Hematopoietic multipotent progenitor cell treated with erythropoietin and hydrocortisone succinate and interleukin-3 and kit ligand, for 15 days (in vitro differentiated cells): ENCODE measurements at regions not wholly inside any gene's neighbourhood (a gene's known extent, or its start where the extent isn't known, plus 50 kb on each side); places are given as distances from the start of the nearest gene placed in this dataset.
"Not testable (repeated sequence)": the region's sequence is repeated elsewhere in the genome, so short reads cannot be mapped to it uniquely, and the experiment has no call there.

Source experiments
- DNase-seq: peaks from one replicate; pipeline ENCODE4 v3.0.0-alpha.2; 2015; ENCODE audit warnings: low spot score

- DNase-seq = no peak
Measured at GRCh38 chr2:121132762-121133107, 152.3 kb downstream of the TFCP2L1 start.

- DNase-seq = no peak
Measured at GRCh38 chr2:121133551-121134319, 151.3 kb downstream of the TFCP2L1 start.

- DNase-seq = no peak
Measured at GRCh38 chr2:121134728-121135127, 150.3 kb downstream of the TFCP2L1 start.

DNA sequence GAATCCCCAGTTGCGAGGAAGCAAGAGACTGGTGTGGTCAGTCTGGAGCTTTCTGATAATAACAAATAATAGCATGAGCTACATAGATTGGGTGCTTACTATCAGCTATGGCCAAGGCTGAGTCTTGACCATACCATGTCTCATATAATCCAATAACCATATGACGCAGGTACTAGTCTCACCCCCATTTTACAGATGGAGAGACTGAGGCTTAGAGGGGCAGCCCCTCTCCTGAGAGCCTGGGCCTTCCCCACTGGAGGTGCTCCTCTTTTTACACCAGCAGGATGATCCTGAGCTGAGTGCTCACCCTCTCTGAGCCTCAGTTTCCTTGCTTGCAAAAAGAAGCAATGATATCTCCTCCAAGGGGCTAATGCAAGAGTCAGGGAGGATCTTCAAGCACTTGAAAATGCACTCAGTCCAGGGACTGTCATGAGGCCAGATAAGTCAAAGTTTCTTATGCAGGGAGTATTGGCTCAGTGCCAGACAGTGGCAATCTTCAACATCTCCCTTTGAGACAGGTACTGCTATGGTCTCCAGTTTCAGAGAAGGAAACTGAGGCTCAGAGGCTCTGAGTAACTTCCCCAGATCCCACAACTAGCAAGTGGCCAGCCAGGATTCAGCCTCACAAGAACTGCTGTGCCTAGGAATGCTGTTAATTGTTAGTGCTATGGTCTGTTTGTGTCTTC is 149.7 kb downstream of the TFCP2L1 start:
- DNase-seq = peak; percentile 5

DNA sequence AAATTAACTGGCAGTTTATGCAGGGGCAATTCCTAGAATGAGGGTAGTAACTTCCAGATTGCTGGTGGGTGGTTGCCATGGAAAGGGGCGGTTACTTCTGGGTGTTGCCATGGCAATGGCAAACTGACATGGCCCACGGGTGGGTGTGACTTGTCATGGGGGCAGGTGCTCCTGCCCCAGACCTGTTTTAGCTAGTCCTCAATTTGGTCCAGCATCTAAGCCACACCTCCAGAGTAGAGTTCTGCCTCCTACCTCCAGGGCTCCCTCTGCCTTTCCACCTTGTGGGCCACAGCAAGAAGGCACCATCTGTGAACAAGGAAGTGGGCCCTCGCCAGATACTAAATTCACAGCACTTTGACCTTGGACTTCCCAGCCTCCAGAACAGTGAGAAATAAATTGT is 148.7 kb downstream of the TFCP2L1 start:
- no peak for DNase-seq

GRCh38 chr2:121137571-121137970 is 147.4 kb downstream of the TFCP2L1 start:
- DNase-seq = no peak

- DNase-seq = no peak
Measured at GRCh38 chr2:121140734-121141133, 144.3 kb downstream of the TFCP2L1 start.

GRCh38 chr2:121142452-121142851 is 142.6 kb downstream of the TFCP2L1 start:
- DNase-seq = no peak

- DNase-seq = no peak
Measured at GRCh38 chr2:121144111-121144510, 140.9 kb downstream of the TFCP2L1 start.

DNA sequence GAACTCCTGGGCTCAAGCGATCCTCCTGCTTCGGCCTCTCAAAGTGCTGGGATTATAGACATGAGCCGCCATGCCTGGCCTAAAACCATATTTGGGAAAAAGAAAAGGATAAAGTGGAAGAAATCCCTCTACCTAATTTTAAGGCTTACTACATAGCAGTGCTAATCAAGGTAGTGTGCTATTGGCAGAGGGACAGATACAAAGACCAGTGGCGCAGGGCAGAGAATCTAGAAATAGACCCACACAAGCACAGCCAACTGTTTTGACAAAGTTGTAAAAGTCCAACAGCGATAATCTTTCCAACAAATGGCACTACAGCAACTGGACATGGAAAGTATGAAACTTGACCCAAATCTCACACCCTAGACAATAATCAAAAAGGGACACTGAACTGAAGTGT is 138.4 kb downstream of the TFCP2L1 start:
- DNase-seq = no peak

GRCh38 chr2:121147766-121148165 is 137.2 kb downstream of the TFCP2L1 start:
- DNase-seq = no peak

DNA sequence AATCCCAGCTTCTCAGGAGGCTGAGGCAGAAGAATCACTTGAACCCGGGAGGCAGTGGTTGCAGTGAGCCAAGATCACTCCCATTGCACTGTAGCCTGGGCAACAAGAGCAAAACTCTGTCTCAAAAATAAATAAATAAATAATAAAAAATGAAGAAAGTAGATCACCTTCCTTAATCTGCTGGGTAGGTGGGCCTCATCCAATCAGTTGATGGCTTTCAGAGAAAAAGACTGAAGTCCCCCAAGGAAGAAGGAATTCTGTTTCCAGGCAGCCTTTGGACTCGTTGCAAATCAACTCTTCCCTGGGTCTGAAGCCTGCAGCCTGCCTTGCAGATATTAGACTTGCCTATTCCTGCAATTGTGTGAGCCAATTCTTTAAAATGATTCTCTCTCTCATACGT is 136.5 kb downstream of the TFCP2L1 start:
- DNase-seq = no peak

DNA sequence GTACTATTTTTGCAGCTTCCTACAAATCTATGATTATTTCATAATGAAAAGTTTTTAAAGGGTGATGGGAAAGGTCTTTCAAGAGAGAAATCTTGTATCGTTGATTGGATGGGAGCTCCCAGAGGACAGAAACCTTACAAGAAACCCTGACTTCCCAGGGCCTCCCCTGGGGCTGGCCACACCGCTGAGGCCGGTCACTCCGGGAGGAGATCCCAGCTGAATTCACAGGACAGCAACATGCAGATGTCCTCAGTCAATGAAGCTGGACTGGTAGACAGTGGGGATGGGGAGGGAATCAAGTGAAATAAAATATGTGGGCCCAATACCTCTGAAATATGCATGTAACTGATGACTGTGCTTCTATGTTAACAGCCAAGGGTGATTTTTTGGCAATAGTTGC is 135.6 kb downstream of the TFCP2L1 start:
- no peak for DNase-seq

- DNase-seq = no peak
Measured at GRCh38 chr2:121150126-121150525, 134.9 kb downstream of the TFCP2L1 start.

GRCh38 chr2:121150713-121151112 is 134.3 kb downstream of the TFCP2L1 start:
- no peak for DNase-seq

DNA sequence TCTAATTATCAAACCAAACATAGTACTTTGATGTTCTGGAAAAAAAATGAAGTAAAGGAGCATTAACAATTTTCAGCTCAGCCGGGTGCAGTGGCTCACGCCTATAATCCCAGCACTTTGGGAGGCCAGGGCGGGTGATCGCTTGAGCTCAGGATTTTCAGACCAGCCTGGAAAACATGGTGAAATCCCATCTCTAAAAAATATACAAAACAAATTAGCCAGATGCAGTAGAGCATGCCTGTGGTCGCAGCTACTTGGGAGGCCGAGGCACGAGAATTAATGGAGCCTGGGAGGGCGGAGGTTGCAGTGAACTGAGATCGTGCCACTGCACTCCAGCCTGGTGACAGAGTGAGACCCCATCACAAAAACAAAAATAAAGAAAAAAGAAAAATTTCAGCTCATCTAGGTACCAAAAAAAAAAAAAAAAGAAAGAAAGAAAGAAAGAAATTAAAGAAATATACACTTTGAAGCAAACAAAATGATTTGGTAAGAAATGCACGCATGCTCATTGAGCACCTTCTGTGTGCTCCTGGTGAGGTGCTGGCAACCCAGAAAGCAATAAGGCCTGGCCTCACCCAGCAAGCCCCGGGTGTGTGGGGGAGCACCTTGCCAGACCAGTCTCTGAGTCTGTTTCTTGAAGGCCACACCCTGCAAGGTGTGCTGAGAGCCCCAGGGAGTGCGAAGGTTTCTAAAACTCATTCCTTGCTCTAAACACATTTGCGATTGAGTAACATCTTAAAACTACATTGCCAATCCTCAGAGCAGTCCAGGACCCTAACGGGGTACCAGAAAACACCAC is 133.5 kb downstream of the TFCP2L1 start:
- DNase-seq = no peak

GRCh38 chr2:121152861-121153260 is 132.1 kb downstream of the TFCP2L1 start:
- DNase-seq = no peak

- no peak for DNase-seq
Measured at GRCh38 chr2:121153516-121153915, 131.5 kb downstream of the TFCP2L1 start.

GRCh38 chr2:121155502-121156056 is 129.4 kb downstream of the TFCP2L1 start:
- no peak for DNase-seq

DNA sequence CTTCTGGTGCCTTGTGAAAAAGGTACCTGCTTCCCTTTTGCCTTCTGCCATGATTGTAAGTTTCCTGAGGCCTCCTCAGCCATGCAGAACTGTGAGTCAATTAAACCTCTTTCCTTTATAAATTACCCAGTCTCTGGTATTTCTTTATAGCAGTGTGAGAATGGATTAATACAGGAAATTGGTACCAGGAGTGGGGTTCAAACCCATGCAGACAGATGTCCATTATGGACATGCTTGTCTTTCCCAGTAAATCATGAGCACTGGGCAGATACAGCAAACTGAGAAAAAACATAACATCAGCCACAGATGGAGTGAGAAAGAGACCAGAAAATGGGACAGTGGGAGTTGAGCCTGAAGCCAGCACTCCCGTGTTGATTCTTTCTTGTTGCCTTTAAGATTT is 127.5 kb downstream of the TFCP2L1 start:
- not testable (repeated sequence) for DNase-seq

- no peak for DNase-seq
Measured at GRCh38 chr2:121159291-121160071, 125.5 kb downstream of the TFCP2L1 start.

GRCh38 chr2:121160366-121160765 is 124.6 kb downstream of the TFCP2L1 start:
- DNase-seq = no peak
